H9 (cell line): ENCODE measurements at regions not wholly inside any gene's neighbourhood (a gene's known extent, or its start where the extent isn't known, plus 50 kb on each side); places are given as distances from the start of the nearest gene placed in this dataset.

ENCODE experiments used
- DNase-seq: peaks from one replicate; pipeline ENCODE4 v3.0.0-alpha.2; 2017
- H2AFZ ChIP-seq: one replicate; pipeline ENCODE4 v1.6.1; 2013; ENCODE audit warnings: mild to moderate bottlenecking, low read length, control low read depth, moderate library complexity
- H2AK5ac ChIP-seq: 2 replicates; pipeline ENCODE4 v1.6.1; 2013; ENCODE audit warnings: low read length, control low read depth, mixed read lengths; ENCODE audit not compliant: insufficient read length
- H2BK120ac ChIP-seq: one replicate; pipeline ENCODE4 v1.6.1; 2013; ENCODE audit warnings: low read depth, mild to moderate bottlenecking, low read length, control low read depth, inconsistent platforms; ENCODE audit not compliant: poor library complexity, severe bottlenecking
- H2BK12ac ChIP-seq: 2 replicates; pipeline ENCODE4 v1.6.1; 2013; ENCODE audit warnings: low read length, control low read depth, mixed read lengths, low read depth; ENCODE audit not compliant: insufficient read length
- H2BK15ac ChIP-seq: 2 replicates; pipeline ENCODE4 v1.6.1; 2013; ENCODE audit warnings: low read depth, low read length, control low read depth
- H2BK20ac ChIP-seq: one replicate; pipeline ENCODE4 v1.6.1; 2013; ENCODE audit warnings: low read depth, mild to moderate bottlenecking, low read length, control low read depth, inconsistent platforms; ENCODE audit not compliant: poor library complexity, severe bottlenecking
- H2BK5ac ChIP-seq: 2 replicates; pipeline ENCODE4 v1.6.1; 2013; ENCODE audit warnings: low read length, control low read depth, mixed read lengths; ENCODE audit not compliant: insufficient read length
- H3K14ac ChIP-seq: 2 replicates; pipeline ENCODE4 v1.6.1; 2013; ENCODE audit warnings: low read length, control low read depth; ENCODE audit not compliant: insufficient read depth
- H3K18ac ChIP-seq: 2 replicates; pipeline ENCODE4 v1.6.1; 2013; ENCODE audit warnings: low read depth, mild to moderate bottlenecking, mixed read lengths, low read length, control low read depth; ENCODE audit not compliant: insufficient read length
- H3K23ac ChIP-seq: 2 replicates; pipeline ENCODE4 v1.6.1; 2013; ENCODE audit warnings: low read length, control low read depth, mixed read lengths, low read depth; ENCODE audit not compliant: insufficient read length
- H3K23me2 ChIP-seq: 2 replicates; pipeline ENCODE4 v1.6.1; 2013; ENCODE audit warnings: low read depth, mild to moderate bottlenecking, mixed read lengths, low read length, control low read depth; ENCODE audit not compliant: insufficient read length, poor library complexity, severe bottlenecking
- H3K27ac ChIP-seq: 2 replicates; pipeline ENCODE4 v1.5.1; 2013; ENCODE audit warnings: low read length, control low read depth, mixed read lengths, low read depth; ENCODE audit not compliant: insufficient read length
- H3K27me3 ChIP-seq: 2 replicates; pipeline ENCODE4 v1.6.1; 2013; ENCODE audit warnings: low read length, control low read depth, inconsistent platforms; ENCODE audit not compliant: insufficient read depth
- H3K4ac ChIP-seq: 2 replicates; pipeline ENCODE4 v1.6.1; 2013; ENCODE audit warnings: low read depth, mild to moderate bottlenecking, control low read depth, inconsistent platforms, low read length, moderate library complexity
- H3K4me1 ChIP-seq: 2 replicates; pipeline ENCODE4 v1.6.1; 2013; ENCODE audit warnings: low read length, control low read depth, inconsistent platforms; ENCODE audit not compliant: insufficient read depth
- H3K4me2 ChIP-seq: 2 replicates; pipeline ENCODE4 v1.6.1; 2013; ENCODE audit warnings: low read length, control low read depth, mixed read lengths; ENCODE audit not compliant: insufficient read length, insufficient read depth
- H3K56ac ChIP-seq: 2 replicates; pipeline ENCODE4 v1.6.1; 2013; ENCODE audit warnings: low read depth, mild to moderate bottlenecking, mixed read lengths, low read length, control low read depth; ENCODE audit not compliant: insufficient read length
- H3K79me1 ChIP-seq: 2 replicates; pipeline ENCODE4 v1.6.1; 2013; ENCODE audit warnings: low read depth, mild to moderate bottlenecking, moderate library complexity, low read length, control low read depth, inconsistent platforms; ENCODE audit not compliant: insufficient read depth, poor library complexity, severe bottlenecking
- H3K79me2 ChIP-seq: 2 replicates; pipeline ENCODE4 v1.6.1; 2013; ENCODE audit warnings: low read length, control low read depth, inconsistent platforms; ENCODE audit not compliant: insufficient read depth
- H3K9ac ChIP-seq: 2 replicates; pipeline ENCODE4 v1.6.1; 2013; ENCODE audit warnings: low read length, control low read depth, mixed read lengths; ENCODE audit not compliant: insufficient read length; ENCODE audit errors: extremely low read depth
- H3K9me3 ChIP-seq: one replicate; pipeline ENCODE4 v1.6.1; 2013; ENCODE audit warnings: low read depth, low read length, inconsistent platforms; ENCODE audit not compliant: control insufficient read depth
- H3T11ph ChIP-seq: one replicate; pipeline ENCODE4 v1.6.1; 2013; ENCODE audit warnings: mild to moderate bottlenecking, low read length, control low read depth, inconsistent platforms
- H4K20me1 ChIP-seq: one replicate; pipeline ENCODE4 v1.6.1; 2013; ENCODE audit not compliant: control insufficient read depth, insufficient read length, insufficient read depth
- H4K5ac ChIP-seq: 2 replicates; pipeline ENCODE4 v1.6.1; 2013; ENCODE audit warnings: low read depth, mild to moderate bottlenecking, mixed read lengths, low read length, control low read depth; ENCODE audit not compliant: insufficient read length
- H4K8ac ChIP-seq: replicated peaks from 2 replicates; pipeline ENCODE4 v1.6.1; 2013; ENCODE audit warnings: low read length, control low read depth, mixed read lengths, low read depth; ENCODE audit not compliant: insufficient read length
- H4K91ac ChIP-seq: 2 replicates; pipeline ENCODE4 v1.6.1; 2013; ENCODE audit warnings: low read depth, mild to moderate bottlenecking, moderate library complexity, mixed read lengths, low read length, control low read depth; ENCODE audit not compliant: insufficient read length
- H3K27ac Mint-ChIP-seq, 3 experiments: 2 replicates in 2 of 3; 3 replicates in 1 of 3; pipeline ENCODE4 v1.8.0; 2020 to 2021; ENCODE audit warnings: mixed read lengths in 3 of 3, mild to moderate bottlenecking in 1 of 3, moderate library complexity in 1 of 3
- H3K27me3 Mint-ChIP-seq: 2 replicates; pipeline ENCODE4 v1.8.0; 2021; ENCODE audit warnings: low read depth, mild to moderate bottlenecking, moderate library complexity, mixed read lengths
- H3K36me3 Mint-ChIP-seq, 3 experiments: 2 replicates in 2 of 3; 3 replicates in 1 of 3; pipeline ENCODE4 v1.8.0; 2020 to 2021; ENCODE audit warnings: low read depth in 3 of 3, mixed read lengths in 3 of 3; ENCODE audit not compliant: insufficient read depth in 1 of 3
- H3K4me1 Mint-ChIP-seq, 2 experiments: 2 replicates each; pipeline ENCODE4 v1.8.0; 2020; ENCODE audit warnings: mixed read lengths in 2 of 2
- H3K4me3 Mint-ChIP-seq, 2 experiments: 2 replicates in 1 of 2; 3 replicates in 1 of 2; pipeline ENCODE4 v1.8.0; 2020 to 2021; ENCODE audit warnings: mild to moderate bottlenecking in 2 of 2, mixed read lengths in 2 of 2, moderate library complexity in 1 of 2
- H3K9me3 Mint-ChIP-seq, 2 experiments: 2 replicates in 1 of 2; 3 replicates in 1 of 2; pipeline ENCODE4 v1.8.0; 2020; ENCODE audit warnings: mild to moderate bottlenecking in 2 of 2, mixed read lengths in 2 of 2, moderate library complexity in 1 of 2
- CTCF ChIP-seq: fragments of 200-600 bp; sonication (generic); conservative IDR thresholded peaks from 3 replicates; pipeline ENCODE4 v1.8.0; 2021; ENCODE audit warnings: antibody characterized with exemption, mild to moderate bottlenecking
- WGBS: extraction: QIAGEN DNeasy Blood & Tissue Kit; methylation state at CpG from one replicate; pipeline ENCODE4 v1.1.7; 2013; ENCODE audit warnings: missing lambda C conversion rate, low lambda C conversion rate, mixed read lengths; ENCODE audit not compliant: insufficient read length; ENCODE audit errors: extremely low coverage; 5-methylcytosine and 5-hydroxymethylcytosine counted together

DNA sequence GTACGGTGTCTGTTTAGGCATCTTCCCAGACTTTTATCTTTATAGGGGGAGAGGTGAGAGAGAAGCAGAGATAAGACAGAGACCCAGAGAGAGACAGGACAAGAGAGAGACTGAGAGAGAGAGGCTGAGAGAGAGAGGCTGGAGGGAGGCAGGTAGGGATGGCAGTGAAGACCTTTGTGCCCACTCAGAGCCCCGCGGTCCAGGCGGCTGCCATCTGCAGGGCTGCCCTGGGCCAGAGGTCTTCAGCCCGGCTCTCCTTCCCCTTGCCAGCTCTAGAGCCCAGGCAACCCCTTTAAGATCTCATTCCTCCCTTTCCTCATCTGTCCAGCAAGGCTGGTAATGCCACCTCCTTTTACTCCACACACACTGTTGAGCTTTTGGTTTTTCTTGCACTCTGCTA is 610.0 kb downstream of the GALR1 start:
- H3K4me1 ChIP-seq, result no peaks in the 10 kb centered on the region
- no peak overlapping the region for H3K23ac ChIP-seq
- H3K27me3 Mint-ChIP-seq, result peaks cover 5% of the 10 kb centered on the region
- H2BK12ac ChIP-seq, result no peak overlapping the region
- H3K27me3 ChIP-seq, result no peaks in the 10 kb centered on the region
- H3K27ac Mint-ChIP-seq, result no peak overlapping the region
- peaks cover 0 to 3% of the 10 kb centered on the region in 2 experiments; a peak in 2 of 4 replicates for H3K4me1 Mint-ChIP-seq
- no peak overlapping the region for H2BK20ac ChIP-seq
- H3K79me2 ChIP-seq, result no peaks in the 10 kb centered on the region
- no peaks in the 10 kb centered on the region for H3K36me3 Mint-ChIP-seq
- H3K4me2 ChIP-seq, result no peak overlapping the region
- no CpG with 5 or more reads among the region's 5 CpGs for whole genome bisulfite sequencing
- no peak overlapping the region for H3K4me3 Mint-ChIP-seq
- no peak overlapping the region for H2BK15ac ChIP-seq
- no peak overlapping the region for H3K14ac ChIP-seq
- no peak overlapping the region for H2BK120ac ChIP-seq
- no peak overlapping the region for H4K8ac ChIP-seq
- H2AK5ac ChIP-seq, result no peak overlapping the region
- no peak overlapping the region for H3K18ac ChIP-seq
- no peaks in the 10 kb centered on the region for H3K9me3 Mint-ChIP-seq
- H3K9me3 ChIP-seq, result no peaks in the 10 kb centered on the region
- H3K56ac ChIP-seq, result no peak overlapping the region
- H2AFZ ChIP-seq, result no peak overlapping the region
- no peaks in the 10 kb centered on the region for H4K20me1 ChIP-seq
- no peak overlapping the region for H3K4ac ChIP-seq
- no peak for TF ChIP-seq CTCF
- H4K91ac ChIP-seq, result no peak overlapping the region
- H3K23me2 ChIP-seq, result no peaks in the 10 kb centered on the region
- no peak overlapping the region for H3K9ac ChIP-seq
- DNase-seq, result no peak
- H4K5ac ChIP-seq, result no peak overlapping the region
- no peaks in the 10 kb centered on the region for H3K79me1 ChIP-seq
- no peak overlapping the region for H3K27ac ChIP-seq
- no peak overlapping the region for H3T11ph ChIP-seq
- H2BK5ac ChIP-seq, result no peak overlapping the region
